ENCODE measurements at regions not wholly inside any gene's neighbourhood (a gene's known extent, or its start where the extent isn't known, plus 50 kb on each side); places are given as distances from the start of the nearest gene placed in this dataset.

DNA sequence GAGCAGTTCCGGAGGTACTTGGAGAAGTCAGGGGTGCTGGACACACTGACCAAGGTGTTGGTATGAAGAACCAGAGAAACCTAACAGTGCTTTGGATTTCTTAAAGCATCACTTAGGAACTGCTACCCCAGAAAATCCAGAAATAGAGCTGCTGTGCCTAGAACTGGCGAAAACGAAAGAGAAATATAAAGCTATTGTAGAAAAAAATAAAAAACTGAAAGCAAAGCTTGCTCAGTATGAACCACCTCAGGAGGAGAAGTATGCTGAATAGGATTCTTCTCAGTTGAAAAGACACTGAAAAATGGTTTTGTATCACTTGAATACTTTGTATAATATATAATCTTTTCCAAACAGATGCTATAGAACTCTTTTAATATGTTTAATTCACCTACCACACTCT, 106.3 kb upstream of the PMFBP1 start:
- no peak for DNase-seq (ENCODE audit: low read depth, low spot score)

DNA sequence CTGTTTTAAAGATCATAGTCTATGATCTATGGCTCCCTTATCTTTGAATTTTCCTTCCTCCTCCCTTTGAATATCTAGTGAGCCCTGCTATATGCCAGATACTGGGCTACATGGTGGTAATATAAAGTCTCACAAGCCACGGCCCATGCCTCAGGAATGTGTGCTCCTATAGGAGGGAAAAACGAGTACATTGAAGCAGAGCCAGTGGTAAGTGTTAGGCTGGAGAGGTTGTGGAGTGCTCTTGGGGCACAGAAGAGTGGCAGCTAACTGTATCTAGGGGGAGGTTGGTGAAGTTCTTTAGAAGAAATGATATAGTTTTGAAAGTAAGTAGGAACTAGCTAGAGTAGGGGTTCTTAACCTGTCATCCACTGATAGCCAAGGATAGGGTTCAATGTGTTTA, 105.8 kb upstream of the PMFBP1 start:
- DNase-seq (ENCODE audit: low read depth, low spot score) = no peak

- no peak for DNase-seq (ENCODE audit: low read depth, low spot score)
Observed at GRCh38 chr16:72271699-72272240, 99.8 kb upstream of the PMFBP1 start.

GRCh38 chr16:72270531-72270930, 98.6 kb upstream of the PMFBP1 start:
- DNase-seq (ENCODE audit: low read depth, low spot score) = no peak

GRCh38 chr16:72266836-72267235, 94.9 kb upstream of the PMFBP1 start:
- DNase-seq (ENCODE audit: low read depth, low spot score) = no peak

DNA sequence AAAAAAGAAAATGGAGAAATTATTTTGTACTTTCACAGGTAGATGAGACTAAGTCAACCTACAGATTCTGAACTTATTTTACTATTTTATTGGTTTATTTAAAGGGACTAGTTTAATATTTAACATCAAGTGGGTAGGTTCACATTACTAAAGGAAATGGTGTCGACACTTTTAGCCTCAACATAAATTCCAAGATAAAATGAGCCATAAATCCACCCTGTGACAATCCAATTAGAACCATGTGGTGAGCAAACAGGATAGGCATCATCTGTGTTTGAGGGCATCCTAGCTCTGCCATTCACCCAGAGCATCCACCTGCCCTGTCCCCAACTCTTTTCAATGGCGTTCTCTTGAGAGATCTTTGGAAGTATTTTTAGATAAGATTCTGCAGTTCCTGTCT, 92.8 kb upstream of the PMFBP1 start:
- no peak for DNase-seq (ENCODE audit: low read depth, low spot score)

GRCh38 chr16:72262711-72263110, 90.8 kb upstream of the PMFBP1 start:
- DNase-seq (ENCODE audit: low read depth, low spot score) = no peak

DNA sequence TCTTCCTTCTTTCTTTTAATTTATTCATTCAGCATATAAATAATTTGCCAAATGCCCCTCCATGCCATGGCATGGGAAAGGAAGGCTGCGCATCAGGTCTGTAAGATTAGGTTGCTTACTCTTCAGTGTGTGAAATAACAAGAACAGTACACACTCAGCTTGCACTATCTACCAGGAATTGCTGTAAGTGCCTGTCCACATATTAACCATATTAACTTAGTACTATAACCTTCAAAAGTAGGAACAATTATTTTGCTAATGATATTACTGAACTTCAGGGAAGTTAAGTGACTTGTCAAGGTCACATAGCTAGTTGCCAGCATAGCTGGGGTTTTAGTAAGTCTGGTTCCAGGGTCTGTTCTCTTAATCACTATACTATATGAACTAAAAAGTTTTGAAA, 89.2 kb upstream of the PMFBP1 start:
- no peak for DNase-seq (ENCODE audit: low read depth, low spot score)

- no peak for DNase-seq (ENCODE audit: low read depth, low spot score)
Observed at GRCh38 chr16:72256398-72257066, 84.6 kb upstream of the PMFBP1 start.

DNA sequence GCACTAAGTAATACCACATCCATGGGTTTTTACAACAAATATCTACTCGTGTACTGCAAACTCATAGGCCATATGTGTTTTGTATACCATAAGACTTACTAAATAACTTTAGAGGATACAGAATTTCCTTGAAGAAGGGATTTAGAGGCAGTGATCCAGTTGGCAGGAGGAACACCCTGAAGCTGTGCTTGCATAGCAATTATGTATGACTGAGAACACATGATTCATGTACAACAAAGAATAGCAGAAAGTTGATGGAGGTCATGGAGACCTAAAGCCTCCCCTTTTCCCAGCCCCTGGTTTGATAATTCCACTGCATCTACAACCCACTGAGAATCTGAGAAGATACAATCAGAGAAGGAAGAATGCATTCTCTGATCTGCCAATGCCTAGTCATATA, 83.8 kb upstream of the PMFBP1 start:
- DNase-seq (ENCODE audit: low read depth, low spot score) = no peak

- DNase-seq (ENCODE audit: low read depth, low spot score) = no peak
Observed at GRCh38 chr16:72247821-72248253, 75.9 kb upstream of the PMFBP1 start.

DNA sequence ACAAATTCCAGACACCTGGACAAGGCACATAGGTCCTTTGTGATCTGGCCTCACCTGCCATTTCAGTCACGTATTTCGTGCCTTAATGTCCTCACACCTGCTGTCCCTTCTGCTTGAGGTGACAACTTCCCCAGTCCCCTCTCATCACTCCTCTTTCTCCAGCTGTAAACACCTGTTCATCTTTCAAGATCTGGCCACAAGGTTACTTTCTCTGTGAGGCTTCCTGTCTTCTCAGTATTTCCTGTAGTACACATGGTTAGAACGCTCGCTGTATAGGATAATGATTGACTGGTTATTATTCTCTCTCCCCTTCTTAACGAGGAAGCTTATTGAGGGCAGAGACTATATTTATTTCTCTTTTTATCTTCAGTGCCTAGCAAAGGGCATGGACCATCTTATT, 74.5 kb upstream of the PMFBP1 start:
- no peak for DNase-seq (ENCODE audit: low read depth, low spot score)

DNA sequence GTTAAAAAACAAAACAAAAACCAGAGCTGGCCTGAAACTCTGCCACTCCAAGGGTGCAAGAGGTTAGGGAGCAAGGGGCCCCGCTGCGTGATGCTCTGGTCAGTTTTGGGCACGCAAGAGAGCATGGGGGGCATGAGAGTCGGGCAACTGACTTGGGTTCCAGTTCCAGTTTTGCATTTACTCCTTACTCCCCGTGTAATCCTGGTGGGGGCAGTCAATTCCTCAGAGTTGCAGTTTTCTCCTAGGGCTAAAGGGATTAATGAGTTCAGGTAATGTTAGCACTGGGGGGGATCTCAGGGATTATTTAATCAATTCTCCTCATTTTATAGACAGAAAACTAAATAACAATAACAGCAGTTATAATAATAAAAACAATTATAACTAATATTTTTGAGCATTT, 72.9 kb upstream of the PMFBP1 start:
- DNase-seq (ENCODE audit: low read depth, low spot score) = no peak

GRCh38 chr16:72243621-72244020, 71.7 kb upstream of the PMFBP1 start:
- no peak for DNase-seq (ENCODE audit: low read depth, low spot score)

DNA sequence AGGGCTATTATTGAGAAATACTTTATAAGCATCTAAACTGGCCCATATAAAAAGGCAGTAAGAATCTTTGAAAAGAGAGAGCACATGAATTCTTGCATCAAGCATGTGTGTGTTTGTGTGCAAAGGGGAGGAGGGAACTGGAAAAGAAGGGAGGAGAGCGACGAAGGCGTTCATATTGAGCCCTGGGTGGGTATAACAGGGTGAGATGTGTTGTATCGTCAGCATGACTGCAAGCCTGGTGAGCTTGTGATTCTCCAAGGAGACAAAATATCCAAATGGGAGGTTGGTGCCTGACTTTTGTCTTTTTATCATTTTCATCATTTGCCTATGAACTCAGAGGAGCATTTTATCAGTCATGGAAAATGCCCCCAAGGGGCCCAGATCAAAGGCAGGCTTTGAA, 70.8 kb upstream of the PMFBP1 start:
- DNase-seq (ENCODE audit: low read depth, low spot score) = no peak

DNA sequence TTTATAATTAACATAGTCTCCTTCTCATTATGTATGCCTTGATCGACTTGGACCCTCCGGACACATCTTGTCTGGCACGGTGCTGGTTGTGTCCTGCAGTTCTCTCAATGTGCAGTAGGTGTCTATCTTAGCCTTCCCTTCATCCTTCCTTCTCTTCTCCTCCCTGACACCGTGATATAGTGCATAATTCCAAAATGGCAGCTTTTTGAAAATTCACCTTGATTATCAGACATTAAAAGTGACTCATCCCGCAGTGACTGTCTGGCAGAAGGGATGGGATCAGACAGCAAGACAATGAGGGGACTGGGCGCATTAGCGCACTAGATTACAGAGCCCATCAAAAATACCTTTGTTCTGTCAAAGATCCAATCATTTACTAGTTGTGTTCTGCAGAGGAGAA, 70.0 kb upstream of the PMFBP1 start:
- DNase-seq (ENCODE audit: low read depth, low spot score) = no peak

- DNase-seq (ENCODE audit: low read depth, low spot score) = no peak
Observed at GRCh38 chr16:72241008-72241407, 69.1 kb upstream of the PMFBP1 start.

DNA sequence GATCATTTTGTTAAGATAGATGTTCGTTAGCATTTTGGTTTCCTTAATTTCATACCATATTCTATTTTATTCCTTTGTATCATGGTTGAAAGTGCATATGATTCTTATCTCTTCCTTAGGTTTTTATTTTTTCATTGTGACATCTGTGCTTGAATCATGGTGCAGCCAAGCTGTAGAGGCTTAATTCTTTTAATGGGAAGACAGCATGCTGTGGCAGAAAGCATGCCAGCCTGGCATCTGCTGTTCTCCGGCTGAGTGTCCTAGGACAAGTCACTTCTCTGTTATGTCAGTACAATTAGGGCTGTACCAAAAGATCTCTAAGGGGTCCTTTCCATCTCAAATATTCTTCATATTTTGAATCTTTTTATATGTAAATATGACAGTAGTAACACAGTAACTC, 68.5 kb upstream of the PMFBP1 start:
- no peak for DNase-seq (ENCODE audit: low read depth, low spot score)

DNA sequence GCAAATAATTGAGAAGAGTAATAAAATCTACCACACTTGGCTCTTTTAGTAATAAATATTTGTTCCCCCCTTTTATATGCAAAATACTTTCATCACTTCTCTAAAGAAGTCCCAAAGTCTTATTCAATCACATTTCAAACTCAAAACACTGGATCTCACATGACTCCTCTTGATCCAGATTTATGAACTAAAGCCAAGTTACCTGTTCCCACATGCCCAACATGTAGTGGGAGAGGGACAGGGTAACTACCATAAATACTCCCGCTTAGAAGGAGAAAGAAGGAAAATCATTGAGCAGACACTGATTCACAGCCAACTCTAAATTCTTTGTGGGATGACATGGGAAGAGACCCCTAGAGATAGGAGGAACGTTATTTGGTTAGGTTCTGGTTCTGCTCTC, 64.9 kb upstream of the PMFBP1 start:
- DNase-seq (ENCODE audit: low read depth, low spot score) = no peak

GRCh38 chr16:72234387-72234786, 62.4 kb upstream of the PMFBP1 start:
- no peak for DNase-seq (ENCODE audit: low read depth, low spot score)

DNA sequence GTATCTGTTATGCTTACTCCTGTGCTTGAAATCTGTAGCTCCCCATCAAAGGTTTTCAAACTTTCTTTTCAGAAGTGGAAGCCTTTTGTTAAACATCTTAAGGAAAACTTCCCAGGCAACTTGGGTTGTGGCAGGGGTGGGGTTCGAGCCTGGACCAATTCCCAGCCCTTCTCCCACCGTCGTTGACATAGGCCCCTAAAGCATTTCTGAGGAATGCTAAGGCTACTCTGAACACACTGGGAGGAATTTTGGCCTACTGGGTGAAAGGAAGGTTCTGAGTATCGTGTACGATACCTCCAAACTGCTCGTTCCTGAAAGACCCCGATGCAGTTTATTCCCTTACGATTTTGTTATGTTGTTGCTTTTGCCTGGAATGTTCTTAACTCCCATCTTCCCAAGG, 56.1 kb upstream of the PMFBP1 start:
- DNase-seq (ENCODE audit: low read depth, low spot score) = no peak

- no peak for DNase-seq (ENCODE audit: low read depth, low spot score)
Observed at GRCh38 chr16:72226136-72226535, 54.2 kb upstream of the PMFBP1 start.

DNA sequence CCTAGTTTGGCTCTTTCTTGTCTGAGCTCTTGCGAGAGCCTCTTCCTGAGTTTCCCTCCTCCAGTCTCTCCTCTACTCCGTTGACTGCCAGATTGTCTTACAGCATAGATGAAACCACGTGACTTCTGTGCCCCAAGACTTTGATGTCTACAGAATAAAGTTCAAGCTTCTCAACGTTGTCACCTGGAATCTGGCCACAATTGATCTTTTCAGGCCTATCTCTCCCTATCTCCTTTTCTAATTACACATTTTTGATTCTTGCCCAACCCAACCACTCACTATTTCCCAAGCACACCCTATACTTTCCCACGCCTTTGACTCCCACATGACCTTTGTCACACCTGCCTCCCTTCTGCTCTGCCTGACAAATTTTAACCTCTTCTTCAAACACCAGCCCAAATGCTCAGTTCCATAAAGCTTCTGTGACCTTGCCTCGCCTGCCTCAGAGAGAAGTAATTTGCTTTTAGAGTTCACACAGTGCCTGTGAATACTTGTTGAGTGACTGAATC, 52.4 kb upstream of the PMFBP1 start:
- DNase-seq (ENCODE audit: low read depth, low spot score) = no peak

DNA sequence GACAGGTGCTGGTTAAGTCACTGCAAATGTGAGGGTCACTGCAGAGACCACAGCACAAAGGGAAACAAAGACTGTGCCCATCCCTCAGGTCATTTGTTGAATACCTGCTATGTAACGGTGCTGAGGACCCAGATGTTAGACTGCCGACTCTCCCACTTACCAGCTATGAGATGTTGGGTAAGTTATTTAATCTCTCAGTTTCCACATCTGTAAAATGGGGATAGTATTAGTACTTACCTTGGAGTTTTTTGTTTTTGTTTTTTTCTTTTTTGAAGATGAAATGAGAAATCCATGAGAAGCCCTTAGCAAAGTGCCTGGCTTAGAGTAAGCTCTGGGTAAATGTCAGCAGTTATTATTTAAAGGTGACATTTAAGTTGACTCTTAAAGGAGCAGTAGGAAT, 50.5 kb upstream of the PMFBP1 start:
- DNase-seq (ENCODE audit: low read depth, low spot score) = no peak

Measured in brain pericyte (primary cell).